SK-MEL-5 (cell line): ENCODE measurements at regions not wholly inside any gene's neighbourhood (a gene's known extent, or its start where the extent isn't known, plus 50 kb on each side); places are given as distances from the start of the nearest gene placed in this dataset.
"Not testable (repeated sequence)": the region's sequence is repeated elsewhere in the genome, so short reads cannot be mapped to it uniquely, and the experiment has no call there.

Experiments used
- DNase-seq: peaks from one replicate; pipeline ENCODE4 v3.0.0-alpha.2; 2016; ENCODE audit warnings: low read depth, low spot score
- in situ Hi-C: cut with HindIII; loops from 2 replicates; pipeline ENCODE4 v1.10.0; 2016; ENCODE audit warnings: low sequenced_read_pairs, high pct_unique_total_duplicates, low pct_unique_long_range_greater_than_20kb

GRCh38 chr13:78087966-78088678 is 169.5 kb upstream of the EDNRB start:
- in situ Hi-C loops: no loop called here
- no peak for DNase-seq

DNA sequence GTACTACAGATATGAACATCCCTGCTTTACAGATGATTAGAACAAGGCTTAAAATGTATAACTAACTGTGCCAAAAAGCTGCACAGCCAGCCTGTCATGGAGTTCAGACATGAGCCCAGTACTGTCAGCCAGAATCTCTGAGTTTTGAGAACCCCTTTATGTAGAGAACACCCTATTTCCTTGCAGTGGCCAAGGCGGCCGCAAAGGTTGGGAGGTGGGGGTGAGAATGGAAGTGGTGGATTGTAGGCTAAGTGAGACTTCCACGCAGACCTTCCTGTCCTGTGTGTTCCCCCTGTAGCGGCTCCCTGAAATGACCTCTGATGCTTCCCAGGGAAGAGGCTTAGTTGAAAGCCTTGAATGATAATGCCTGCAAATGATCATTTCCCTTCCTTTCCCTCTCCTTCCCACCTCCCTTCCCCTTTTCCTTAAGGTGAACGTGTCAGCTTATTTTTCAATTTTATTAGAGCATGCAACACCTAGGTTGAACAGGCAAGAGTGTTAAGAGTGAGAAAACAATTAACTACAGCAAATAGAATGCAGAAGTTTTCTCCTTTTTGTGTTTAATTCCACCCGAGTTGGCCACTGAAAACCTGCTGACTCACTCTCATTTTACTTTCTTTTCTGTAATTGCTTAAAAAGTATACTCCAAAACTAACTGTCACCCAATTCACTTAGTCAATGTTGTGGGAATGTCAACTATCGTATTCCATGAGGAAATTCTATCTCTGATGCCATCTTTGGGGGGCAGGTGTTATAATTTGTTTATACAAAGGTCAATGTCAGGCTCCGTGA is 167.0 kb upstream of the EDNRB start:
- no peak for DNase-seq

GRCh38 chr13:78084401-78084800 is 165.8 kb upstream of the EDNRB start:
- no peak for DNase-seq
- in situ Hi-C loops: no loop called here

More for the DNA sequence above, 167.0 kb upstream of the EDNRB start:
- in situ Hi-C loops: no loop called here

DNA sequence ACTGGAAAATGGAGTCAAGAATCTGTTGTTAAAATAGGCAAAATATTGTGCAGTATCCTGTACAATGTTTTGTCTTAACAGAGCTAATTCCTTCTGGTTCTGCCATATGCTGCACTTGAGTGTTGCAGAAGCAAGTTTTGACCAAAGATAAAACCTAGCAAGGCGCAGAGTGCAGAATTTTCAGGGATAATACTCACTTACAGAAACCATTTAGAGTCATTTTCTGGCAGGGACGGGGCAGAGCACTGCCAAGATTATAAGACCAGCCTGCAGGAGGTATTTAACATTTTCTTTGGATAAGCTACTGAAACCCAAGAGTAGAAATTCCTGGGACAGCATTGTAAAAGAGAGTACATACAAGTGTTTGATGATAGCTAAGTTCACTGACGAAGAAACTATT is 159.5 kb upstream of the EDNRB start:
- in situ Hi-C loops: no loop called here
- DNase-seq: no peak

DNA sequence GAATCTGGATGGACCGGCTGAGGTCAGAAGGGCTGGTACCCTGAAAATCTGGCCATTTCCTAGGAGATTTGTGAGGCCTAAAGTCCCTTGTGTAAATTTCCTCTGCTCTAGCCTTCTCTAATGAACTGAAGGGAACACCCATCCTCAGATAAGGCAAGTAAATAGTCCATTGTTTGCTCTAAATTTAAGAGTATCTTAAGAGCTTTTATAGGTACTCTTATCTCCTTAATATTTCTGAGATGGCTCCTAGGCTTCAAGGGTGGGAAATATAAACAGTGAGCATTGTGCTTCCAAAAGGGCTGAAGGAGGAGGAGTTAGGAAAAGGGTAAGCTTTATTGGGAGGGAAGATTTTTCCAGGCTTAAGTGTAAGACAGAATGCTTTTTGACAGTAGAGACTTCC is 148.7 kb upstream of the EDNRB start:
- in situ Hi-C loops: no loop called here
- peak; percentile 22 for DNase-seq

GRCh38 chr13:78065141-78065540 is 146.5 kb upstream of the EDNRB start:
- in situ Hi-C loops: no loop called here
- DNase-seq: no peak

GRCh38 chr13:78061806-78062205 is 143.2 kb upstream of the EDNRB start:
- in situ Hi-C loops: no loop called here

DNA sequence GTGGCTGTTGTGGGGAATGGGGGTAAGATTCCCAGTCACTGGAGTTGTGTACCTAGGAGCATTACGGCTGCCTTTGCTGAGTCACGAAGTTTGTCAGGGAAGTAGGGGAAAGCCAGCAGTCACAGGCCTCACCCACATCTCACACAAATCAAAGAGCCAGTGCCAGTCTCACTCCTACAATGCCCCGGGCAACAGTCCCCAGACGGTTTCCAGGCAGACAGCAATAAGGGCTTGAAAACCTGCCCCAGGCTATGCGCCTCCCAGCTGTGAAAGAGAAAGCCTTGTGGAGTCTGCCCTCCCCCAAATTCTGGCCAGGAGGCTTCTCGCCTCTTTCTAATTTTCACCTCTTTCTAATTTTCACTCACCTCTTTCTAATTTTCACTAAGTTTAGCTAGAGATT is 142.3 kb upstream of the EDNRB start:
- no peak for DNase-seq
- in situ Hi-C loops: no loop called here

More at GRCh38 chr13:78061806-78062205, 143.2 kb upstream of the EDNRB start:
- no peak for DNase-seq

DNA sequence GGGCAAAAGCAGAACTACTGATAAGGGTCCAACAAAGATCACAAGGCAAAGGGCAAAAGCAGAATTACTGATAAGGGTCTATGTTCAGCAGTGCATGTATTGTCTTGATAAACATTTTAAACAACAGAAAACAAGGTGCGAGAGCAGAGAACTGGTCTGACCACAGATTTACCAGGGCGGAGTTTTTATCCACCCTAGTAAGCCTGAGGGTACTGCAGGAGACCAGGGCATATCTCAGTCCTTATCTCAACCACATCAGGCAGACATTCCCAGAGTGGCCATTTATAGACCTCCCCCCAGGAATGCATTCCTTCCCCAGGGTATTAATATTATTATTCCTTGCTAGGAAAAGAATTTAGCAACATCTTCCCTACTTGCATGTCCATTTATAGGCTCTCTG is 138.2 kb upstream of the EDNRB start:
- in situ Hi-C loops, DNase-seq: not testable (repeated sequence)

GRCh38 chr13:78054157-78054556 is 135.5 kb upstream of the EDNRB start:
- no peak for DNase-seq
- in situ Hi-C loops: no loop called here

DNA sequence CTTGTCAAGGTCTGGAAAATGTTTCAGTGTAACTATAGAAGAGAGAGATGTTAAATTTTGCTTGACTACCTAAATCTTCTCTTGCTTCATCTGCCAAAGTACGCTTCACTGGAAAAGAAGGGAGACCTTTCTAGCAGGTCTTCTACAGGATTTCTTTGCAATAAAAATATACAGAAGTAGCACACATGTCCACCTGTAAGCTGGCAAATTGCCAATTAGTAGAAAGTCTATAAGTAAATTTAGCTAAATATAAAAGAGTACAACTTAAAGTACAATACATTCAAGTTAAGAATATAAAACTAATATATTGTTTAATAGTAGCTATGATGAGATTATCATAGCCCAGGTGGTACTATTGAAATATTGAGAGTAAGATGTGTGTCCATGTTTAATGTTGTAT is 128.5 kb upstream of the EDNRB start:
- in situ Hi-C loops: no loop called here
- DNase-seq: no peak

- in situ Hi-C loops: no loop called here
Measured at GRCh38 chr13:78046331-78046730, 127.7 kb upstream of the EDNRB start.

DNA sequence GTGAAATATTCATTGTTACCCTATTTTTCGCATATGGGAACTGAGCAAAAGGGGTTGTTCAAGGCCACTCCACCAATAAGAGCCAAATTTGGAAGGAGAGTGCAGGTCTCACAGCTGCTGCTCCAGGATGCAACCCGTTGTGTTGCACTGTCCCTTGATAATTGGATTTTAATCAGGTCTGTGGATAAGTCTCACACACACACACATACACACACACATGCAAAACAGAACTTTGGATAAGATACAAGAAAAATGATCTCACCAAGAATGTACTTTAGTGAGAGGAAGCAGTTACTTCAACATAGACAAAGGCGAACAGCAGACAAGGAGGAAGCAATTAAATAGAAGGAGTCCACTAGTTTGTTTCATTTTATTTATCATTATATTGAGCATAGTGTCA is 127.3 kb upstream of the EDNRB start:
- in situ Hi-C loops: no loop called here
- no peak for DNase-seq

More at GRCh38 chr13:78046331-78046730, 127.7 kb upstream of the EDNRB start:
- no peak for DNase-seq

DNA sequence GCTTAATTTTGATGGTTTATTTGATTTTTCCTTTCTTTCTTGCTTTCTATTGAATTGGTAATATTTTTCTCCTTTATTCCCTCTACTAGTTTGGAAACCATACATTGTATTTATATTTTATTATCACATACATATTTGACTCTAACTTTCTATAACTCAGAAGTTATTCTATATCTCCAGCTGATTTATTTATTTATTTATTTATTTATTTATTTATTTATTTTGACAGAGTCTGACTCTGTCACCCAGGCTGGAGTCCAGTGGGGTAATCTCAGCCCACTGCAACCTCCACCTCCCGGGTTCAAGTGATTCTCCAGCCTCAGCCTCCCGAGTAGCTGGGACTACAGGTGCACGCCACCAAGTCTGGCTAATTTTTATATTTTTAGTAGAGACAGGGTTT is 122.7 kb upstream of the EDNRB start:
- in situ Hi-C loops, DNase-seq: not testable (repeated sequence)

DNA sequence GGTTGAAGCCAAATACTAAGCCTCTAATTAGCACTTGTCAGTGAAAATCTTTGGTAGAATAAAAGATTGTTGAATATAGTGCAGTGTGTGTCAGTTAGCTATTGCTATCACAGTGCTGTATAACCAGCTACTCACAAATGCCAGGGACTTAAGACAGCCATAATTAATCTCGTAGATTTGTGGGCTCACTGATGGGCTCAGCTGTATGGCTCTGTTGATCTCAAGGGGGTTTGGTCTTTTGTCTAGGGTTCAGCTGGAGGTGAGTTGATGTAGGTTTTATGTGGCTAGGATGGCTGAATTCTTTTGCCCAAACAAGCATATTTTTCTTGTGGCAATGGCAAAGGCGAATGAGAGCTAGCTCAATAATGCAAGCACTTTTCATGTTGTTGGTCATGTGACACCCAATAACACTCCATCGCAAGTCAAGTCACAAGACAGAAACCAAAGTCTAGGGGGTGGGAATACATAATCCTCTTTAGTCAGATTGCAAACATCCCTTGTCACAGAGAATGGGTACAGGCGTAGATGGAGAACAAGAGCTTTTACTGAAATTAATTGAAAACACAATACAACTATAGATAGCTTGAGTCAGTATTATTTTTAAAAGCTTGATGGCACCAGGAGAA is 121.7 kb upstream of the EDNRB start:
- DNase-seq: peak; percentile 93
- in situ Hi-C loops: no loop called here

GRCh38 chr13:78036841-78037240 is 118.2 kb upstream of the EDNRB start:
- no peak for DNase-seq
- in situ Hi-C loops: no loop called here

GRCh38 chr13:78035500-78035899 is 116.9 kb upstream of the EDNRB start:
- in situ Hi-C loops: no loop called here
- DNase-seq: no peak

GRCh38 chr13:78033509-78033908 is 114.9 kb upstream of the EDNRB start:
- in situ Hi-C loops: no loop called here
- no peak for DNase-seq

GRCh38 chr13:78032132-78032531 is 113.5 kb upstream of the EDNRB start:
- no peak for DNase-seq
- in situ Hi-C loops: no loop called here
